ENCODE measurements at regions not wholly inside any gene's neighbourhood (a gene's known extent, or its start where the extent isn't known, plus 50 kb on each side); places are given as distances from the start of the nearest gene placed in this dataset.

GRCh38 chr10:10364902-10365301, 652.8 kb upstream of the CELF2 start:
- no peak for TF ChIP-seq CTCF (conservative IDR thresholded peaks at IDR 0.05)
- no peak for TF ChIP-seq EZH2 (IDR thresholded peaks at IDR 0.05; ENCODE audit: low read depth)
